GM23248 (cell line): ENCODE measurements at regions not wholly inside any gene's neighbourhood (a gene's known extent, or its start where the extent isn't known, plus 50 kb on each side); places are given as distances from the start of the nearest gene placed in this dataset.

Experiments used
- EZH2 ChIP-seq: fragments of 200-600 bp; sonication (generic); IDR thresholded peaks from 2 replicates; pipeline ENCODE4 v1.6.1; 2018; ENCODE audit warnings: antibody characterized with exemption, mild to moderate bottlenecking; ENCODE audit not compliant: insufficient read depth, poor library complexity, severe bottlenecking
- EZH2phosphoT487 ChIP-seq: fragments of 200-600 bp; sonication (generic); IDR thresholded peaks from 2 replicates; pipeline ENCODE4 v1.6.1; 2018; ENCODE audit warnings: antibody characterized with exemption, moderate library complexity, mild to moderate bottlenecking, low read depth; ENCODE audit not compliant: insufficient read depth

GRCh38 chr11:110986016-110986415 is 259.5 kb upstream of the POU2AF2 start:
- TF ChIP-seq EZH2, result no peak
- TF ChIP-seq EZH2phosphoT487, result no peak
